Kidney glomerular epithelial cell (primary cell): ENCODE measurements at regions not wholly inside any gene's neighbourhood (a gene's known extent, or its start where the extent isn't known, plus 50 kb on each side); places are given as distances from the start of the nearest gene placed in this dataset.

Experiments used
- DNase-seq: peaks from one replicate; lab custom pipeline; 2025; lab: John Stamatoyannopoulos, UW

DNA sequence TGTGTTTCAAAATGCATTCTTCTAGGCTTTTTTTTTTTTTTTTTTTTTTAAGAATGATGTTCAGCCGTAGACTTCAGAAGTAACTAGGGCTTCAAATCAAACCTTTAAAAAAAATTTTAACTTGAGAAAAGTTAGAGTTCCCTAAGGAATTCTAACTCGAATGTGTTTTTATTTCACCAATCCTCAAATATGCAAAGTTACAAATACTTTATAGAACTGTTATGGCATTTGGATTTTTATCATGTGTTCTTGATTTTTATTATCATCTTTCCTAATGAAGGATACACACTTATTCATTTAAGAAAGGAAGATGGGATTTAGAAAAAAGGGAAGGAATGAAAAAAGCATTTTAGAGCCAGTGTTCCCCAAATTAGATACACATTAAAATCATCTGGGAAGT is 200.6 kb upstream of the LDB2 start:
- no peak for DNase-seq

DNA sequence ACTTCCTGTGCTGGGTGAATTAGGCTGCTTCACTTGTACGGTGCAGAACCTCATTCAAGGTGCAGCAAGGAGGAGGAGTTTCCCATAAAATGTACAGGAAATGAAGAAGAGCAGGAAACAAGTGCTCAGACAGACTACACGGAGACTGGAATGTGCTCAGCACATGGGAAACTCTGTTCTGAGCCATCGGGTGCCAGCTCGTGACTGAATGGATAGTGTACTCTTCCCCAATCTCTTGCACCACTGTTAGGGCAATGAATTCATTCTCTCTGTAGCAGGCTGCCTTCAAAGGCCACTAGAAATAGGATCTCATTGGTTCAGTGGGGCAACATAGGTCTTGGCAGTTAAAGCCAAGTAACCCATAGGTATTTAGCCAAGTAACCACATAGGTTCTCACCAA is 200.0 kb upstream of the LDB2 start:
- DNase-seq, result no peak

DNA sequence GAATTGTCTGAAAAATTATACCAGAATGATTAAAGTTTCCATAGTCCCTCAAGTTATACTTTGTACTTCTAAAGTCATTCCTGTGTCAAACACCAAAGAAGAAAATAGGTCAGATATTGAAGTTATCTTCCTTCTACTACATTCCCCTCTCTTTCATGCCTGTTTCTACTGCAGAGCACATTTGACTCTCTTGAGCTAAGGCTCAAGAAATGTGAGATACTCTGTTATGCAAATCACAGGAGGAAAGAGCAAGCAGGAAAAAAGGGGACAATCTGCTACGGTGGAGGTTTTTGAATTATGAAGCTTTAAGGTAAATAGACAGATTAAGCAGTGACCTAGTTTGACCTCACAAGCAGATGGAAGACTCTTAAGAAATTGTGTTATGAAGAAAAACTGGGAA is 198.9 kb upstream of the LDB2 start:
- no peak for DNase-seq

DNA sequence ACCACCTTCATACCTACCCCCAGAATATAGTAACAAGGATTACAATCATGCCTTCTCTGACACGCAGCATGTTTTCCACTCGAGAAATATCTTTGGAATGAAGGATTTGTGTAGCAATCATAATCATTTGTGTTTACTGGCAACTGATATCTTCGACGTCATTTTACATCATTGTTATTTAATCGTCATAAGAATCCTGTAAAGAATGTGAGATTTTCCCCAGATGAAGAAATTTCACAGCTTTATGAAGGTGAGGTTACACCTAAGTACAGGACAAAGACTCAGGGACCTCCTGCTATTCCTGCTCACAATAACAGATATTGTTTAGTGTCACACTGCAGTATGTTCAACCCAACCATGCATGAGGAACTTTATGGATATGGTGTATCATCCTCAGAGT is 198.2 kb upstream of the LDB2 start:
- no peak for DNase-seq

DNA sequence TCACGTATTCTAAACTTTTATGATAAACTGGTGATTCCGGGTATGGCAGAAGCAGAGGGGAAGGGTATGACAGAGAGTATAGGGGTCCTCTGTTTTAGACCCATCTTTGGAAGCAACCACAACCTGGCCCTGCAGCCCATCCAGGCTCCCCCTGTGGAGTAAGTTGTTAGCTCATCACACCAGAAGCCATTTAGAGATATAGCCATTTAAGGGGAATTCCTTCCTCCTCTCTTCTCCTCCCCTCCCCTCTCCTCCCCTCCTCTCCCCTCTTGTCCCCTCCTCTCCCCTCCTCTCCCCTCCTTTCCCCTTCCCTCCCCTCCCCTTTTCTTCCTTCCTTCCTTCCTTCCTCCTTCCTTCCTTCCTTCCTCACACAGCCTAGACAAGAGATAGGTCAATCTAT is 197.3 kb upstream of the LDB2 start:
- DNase-seq, result no peak

DNA sequence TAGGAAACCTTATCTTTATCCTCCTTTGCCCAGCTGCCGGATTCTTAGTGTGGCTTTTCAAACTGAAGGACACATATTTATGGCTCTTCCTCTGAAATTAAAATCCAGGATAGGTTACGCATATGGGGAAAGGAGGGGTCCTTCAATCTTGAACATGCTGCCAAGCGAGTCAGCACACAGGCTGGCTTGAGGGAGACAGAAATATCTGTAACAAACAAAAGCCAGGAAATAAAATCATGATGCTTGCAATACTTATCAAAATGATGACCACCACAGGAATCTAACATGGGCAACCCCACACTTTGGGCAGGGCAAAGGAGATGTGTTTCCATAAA is 196.4 kb upstream of the LDB2 start:
- no peak for DNase-seq

DNA sequence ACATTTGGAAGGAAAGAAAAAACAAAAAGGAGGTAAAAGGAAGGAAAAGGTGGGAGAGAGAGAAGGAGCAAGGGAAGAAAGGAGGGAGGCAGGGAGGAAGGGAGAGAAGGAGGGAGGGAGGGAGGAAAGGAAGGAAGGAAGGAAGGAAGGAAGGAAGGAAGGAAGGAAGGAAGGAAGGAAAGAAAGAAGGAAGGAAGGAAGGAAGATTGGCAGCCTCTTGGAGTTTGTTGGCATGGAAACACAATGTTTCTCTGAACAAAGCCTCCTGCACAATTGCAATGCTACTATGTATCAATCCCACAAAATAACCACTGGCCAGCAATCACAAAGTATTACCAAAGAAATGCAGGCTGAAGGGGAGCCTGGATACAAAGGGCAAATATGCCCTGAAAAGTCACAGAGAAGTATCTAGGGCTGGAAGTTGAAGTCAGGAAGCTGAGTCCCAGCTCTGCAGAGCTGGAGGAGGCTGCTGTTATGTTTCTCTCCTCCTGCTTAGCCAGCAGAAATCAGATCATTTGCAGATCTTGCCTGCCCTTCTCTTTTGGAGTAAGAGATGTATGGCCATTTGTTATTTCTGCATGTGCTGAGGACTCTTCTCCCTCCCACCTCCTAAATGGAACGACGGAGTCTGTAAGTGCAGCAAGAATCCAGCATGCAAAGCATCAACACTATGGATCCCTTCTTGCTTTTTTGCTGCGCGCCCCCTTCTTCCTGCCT is 195.9 kb upstream of the LDB2 start:
- DNase-seq, result no peak

DNA sequence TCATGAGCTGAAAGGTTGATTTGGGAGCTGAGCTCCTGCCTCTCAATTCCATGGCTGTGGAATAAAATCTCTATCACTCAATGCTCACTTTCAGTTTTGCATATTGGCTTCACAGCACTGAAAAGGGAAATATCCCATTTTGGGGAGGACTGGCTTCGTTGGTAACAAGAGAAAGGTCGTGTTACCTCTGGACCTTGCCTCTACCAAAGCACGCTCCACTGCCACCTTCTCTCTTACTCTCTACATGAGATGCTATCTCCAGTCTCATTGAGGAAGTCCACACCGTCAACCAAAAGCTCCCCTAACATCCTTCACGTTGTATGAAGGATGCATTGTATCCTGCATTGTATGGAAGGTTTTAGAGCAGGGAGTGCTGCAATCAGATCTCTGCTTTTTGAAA is 195.0 kb upstream of the LDB2 start:
- DNase-seq, result no peak

DNA sequence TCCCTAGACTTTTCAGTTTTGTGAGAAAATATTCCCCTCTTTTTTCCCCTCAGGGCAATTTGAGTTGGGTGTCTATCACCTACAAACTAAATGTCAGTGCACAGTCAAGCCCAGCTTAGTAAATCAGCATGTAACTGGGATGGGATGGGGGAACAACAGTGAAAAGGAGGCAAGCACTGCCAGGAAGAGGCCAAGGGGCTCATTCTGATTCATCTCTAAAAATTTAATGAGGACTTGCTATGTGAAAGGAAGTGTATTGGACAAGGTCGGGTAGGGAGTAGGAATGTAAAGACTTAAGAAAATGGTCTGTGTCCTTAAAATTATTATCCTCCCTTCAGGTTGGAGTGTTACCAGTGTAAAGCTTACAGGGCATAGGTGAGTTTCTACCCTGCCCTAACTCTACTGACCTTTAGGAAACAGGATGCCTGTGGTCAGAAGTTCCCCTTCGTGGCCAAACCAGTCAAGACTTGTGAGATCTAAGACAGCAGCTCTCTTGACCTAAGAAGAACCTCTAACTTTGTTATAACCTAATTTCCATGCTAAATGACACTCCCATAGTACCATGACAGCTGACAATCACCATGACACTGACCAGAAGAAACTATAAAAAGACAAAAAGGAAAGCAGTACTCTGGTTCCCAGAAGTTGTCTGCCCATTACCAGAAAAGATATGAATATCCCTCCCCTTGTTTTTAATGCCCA is 194.4 kb upstream of the LDB2 start:
- no peak for DNase-seq

DNA sequence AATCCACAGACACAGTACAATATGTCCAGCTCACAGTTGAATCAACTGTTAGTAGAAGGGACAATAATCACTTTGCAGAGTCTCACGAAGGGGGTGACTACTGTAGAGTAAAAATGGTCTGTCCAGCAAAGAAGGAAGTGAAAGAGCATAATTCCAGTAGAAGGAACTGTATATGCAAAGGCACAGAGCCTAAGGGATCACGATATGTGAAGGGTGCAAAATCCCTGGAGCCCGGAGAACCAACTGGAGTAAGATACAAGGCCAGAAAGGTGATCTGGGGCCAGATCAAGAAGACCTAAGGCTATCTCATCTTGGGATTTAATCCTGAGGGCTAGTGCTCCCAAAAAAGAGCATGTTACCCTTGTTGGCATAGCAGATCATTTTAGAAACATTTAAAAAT is 192.7 kb upstream of the LDB2 start:
- DNase-seq, result no peak

DNA sequence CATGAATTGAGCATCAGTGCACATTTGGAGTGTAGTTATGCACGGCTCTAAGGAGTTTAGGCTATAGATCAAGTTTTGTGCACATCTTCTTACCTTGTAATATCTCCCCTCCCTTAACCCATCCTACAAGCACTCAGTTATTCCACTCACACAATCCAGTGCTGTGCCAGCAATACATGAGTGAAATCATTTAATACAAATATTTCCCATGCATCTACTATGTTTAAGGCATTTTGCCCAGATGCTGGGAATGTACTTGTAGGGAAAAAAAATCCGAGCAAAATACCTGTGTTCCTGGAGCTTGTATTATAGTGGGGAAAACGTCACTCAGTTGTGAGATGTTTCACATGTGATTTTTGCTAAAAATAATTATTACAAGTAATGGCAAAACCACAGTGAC is 191.6 kb upstream of the LDB2 start:
- DNase-seq, result no peak

DNA sequence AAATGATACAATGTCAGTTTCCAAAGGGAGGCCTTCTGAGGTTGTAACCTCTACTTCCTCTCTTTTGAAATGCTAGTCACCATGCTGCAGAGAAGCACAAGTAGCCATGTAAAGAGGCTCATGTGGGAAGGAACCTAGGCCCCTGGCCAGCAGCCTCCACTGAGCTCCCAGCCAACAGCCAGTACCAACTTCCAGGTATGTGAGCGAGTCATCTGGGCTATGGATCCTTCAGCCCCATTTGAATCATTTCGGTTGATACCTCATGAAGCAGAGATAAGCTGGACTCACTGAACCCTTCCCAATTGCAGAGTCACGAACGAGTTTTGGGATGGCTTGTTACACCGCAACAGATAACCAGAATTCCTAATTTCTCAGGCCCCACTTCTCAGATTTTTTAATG is 187.0 kb upstream of the LDB2 start:
- no peak for DNase-seq

DNA sequence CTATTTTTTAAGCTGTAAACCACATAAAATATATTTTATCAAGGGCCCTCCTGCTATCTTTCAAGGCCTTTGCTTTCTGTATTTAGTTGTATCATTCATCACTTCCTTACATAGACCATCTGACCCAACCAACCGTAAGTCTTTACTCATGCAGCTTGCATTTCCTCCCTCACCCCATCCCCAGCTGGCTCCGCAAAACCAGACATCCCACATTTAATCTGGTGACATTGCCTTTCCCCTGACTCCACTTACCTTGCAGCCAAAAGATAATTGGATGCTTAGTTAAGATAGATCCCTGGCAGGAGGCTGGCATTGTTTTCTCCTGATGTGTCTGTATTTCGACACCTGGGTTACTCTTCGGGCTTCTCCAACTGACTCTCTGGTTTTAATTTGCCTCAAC is 183.7 kb upstream of the LDB2 start:
- no peak for DNase-seq

DNA sequence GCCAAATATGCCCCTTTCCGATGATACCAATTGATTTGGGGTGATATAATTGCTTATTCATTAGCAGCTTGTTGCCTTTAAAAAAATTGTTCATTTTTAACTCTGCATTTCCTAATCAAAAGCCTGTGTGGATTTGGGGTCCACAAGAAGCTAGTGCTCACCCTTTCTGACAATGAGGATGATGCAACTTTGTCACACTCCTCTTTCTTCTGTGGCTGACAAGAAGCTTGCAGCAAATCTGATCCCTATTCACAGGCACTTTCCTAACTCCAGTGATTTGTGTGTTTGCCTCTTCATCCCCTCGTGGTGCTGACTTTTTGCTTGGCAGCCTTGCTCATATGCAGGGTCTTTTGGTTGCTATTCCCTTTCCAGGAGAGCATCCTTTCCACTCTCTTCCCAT is 182.7 kb upstream of the LDB2 start:
- DNase-seq, result no peak

DNA sequence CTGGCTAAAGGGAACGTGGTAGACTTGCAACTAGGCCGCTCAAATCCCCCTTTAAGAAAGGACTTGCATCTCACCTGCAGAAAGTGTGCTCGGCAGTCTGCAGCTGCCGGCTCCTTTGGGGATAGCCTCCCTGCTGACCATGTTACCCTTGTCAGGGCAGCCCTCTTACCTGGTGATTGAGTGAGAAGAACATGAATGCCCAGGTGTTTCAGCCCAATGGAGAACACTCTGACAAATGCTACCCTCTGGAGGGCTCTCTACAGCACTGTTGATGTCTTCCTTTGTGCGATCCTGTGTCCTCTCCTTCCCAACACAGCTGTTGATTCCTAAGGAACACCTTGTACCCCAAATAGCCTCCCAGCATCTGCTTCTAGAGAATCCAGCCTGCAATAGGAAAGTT is 178.7 kb upstream of the LDB2 start:
- DNase-seq, result no peak

DNA sequence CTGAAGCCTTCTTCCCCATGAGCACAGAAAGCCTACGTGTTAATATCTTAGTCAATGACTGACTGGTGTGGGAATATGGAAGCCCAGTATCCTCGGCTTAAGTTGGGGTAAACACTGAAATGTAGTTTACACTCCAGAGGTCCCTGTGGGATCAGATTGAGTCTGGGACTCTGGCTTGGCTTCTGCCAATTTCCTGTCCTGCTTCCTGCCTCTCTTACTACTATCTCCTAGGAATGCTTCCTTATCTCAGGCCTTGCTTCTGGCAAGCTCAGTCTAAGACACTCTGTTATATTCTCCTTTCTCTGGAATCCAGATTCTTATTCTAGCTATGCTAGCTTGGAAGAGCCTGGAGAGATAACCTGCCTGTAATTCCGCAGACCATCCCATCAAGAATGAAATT is 174.0 kb upstream of the LDB2 start:
- DNase-seq, result no peak

DNA sequence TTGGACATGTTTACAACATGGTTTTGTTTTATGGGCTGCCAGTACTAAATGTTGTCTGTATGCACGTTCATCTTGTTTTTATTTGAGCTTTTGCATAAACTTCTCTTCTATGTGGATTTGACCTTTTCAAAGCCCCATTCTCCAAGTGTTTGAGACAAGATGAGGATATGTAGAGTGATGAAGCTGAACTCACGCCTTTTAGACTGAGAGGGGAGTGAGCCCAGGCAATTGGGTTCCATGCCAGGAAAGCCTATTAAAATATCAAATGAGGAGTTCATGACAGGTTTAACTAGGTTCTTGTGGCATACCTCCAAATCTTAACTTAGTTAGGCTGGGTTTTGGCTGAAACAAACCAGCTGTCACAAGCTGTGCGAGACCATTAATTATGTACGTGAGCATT is 170.4 kb upstream of the LDB2 start:
- DNase-seq, result no peak

DNA sequence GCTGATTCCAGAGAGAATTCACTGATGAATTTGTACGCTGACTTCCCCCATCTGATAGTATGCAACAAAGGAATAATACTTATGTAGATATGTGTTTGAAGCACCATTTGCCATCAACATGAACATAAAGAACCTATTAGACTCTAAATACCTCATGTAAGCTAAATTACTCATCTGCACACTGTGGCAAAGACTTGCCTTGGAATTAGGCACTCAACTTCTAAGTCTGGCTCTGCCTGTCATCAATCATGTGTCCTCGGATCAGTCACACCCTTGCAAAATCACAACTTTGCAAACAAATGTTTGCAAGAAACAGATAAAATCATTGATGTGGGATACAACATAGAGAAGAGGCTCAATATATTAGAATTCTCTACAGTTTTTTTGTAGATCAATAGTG is 169.9 kb upstream of the LDB2 start:
- DNase-seq, result no peak

DNA sequence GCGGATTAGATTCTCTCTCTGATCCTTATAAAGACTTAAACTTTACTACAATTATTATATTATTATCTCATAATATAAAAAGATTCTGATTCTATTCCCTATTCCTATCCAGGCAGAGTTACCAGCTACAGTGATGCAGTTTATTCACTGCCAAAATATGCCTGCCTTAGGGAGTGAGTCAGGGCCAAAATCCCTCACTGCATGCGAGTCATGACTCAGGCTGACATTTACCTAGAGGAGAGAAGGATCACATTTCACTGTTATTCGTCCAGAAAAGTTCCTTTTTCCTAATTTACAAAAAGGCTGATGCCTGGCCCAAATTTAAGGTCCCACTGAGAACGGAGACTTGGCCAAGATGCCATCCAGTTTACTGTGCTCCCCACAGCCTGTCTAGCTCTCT is 168.5 kb upstream of the LDB2 start:
- peak; percentile 48 for DNase-seq

DNA sequence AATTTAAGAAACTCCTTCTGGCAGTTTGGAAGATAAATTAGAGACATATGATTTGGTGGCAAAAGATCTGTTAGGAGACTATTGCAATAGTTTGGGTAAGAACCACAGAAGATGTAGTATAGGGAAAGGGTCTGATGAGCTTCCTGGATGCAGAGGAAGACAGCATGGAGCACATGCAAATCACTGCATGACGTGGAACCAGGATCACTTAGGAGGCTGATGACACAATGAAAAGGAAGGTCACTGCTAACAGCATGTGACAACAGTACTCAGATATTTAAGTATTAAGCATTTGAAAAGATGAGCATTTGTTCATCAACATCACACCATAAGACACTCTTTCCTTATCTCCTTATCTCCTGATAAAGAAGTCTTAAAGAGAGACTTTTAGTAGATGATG is 167.8 kb upstream of the LDB2 start:
- no peak for DNase-seq

DNA sequence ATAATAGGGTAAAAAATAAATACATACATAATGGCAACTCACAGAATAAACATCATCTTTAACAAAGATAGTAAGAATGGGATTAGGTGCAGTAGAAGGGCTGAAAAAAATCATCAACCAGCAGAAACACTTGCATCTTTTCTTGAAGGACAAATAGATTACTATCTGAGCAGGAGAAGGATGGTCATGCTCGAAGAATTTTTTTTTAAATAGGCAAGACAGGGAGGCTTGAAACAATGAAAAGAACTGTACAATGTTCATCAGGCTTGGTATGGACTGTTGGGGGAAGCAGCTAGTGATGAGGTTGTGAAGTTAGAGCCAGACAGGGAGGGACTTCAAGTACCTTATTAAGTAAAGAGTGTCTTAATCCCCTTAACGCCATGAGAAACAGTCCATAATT is 167.4 kb upstream of the LDB2 start:
- no peak for DNase-seq

DNA sequence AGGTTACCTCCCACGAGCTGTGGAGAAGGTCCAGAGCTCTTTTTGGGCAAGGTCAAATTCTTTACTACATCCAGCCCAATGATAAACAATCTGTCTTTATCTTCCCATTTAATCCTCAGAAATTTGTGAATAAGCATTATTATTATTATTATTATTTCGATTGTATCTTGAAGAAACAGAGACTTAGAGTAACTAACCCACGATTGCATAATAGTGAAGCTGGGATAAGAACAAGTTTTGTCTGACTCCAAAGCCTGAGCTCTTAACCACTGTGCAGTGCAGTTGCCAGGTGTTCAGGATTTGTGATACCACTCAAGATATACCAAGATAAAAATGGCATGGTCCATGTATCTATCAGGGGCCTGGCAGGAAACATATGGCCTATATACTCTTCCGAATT is 166.5 kb upstream of the LDB2 start:
- DNase-seq, result no peak

DNA sequence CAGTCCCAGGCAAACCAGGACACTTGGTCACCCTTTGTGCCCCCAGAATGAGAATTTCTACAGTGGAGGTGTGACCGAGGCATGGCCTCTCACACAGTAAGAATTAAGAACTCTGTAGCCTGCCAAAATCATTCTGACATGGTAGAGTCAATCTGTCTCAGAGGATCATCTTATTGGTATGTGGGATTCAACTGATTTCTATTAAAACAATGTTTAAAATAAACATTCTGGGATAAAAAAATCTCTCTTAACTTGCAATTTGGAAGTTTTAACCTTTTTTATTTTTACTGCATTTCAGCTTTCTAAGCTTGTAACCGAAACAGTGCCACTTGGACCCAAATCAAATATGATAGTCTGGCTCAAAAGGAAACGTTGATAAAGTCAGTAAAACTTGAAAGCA is 165.4 kb upstream of the LDB2 start:
- DNase-seq, result no peak

DNA sequence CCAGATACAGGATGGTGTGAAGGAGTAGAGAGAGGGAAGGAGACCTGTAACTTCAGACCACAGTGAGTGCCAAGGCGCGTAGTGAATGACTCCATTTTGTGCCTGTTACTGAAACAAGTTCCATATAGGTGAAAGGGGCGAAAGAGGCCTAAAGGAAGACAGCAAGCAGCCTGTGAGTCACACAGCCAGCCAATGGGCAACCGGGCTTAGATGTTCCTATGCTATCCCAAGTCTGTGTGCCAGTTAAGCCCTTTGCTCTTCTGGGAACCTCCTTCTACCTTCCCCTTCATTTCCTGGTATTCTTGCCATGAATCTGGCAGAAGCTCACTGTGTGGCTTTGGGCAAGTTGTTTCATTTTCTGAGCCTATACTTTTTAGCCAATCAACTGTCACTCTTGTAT is 161.8 kb upstream of the LDB2 start:
- no peak for DNase-seq
